Nephron (organoid): ENCODE measurements at regions not wholly inside any gene's neighbourhood (a gene's known extent, or its start where the extent isn't known, plus 50 kb on each side); places are given as distances from the start of the nearest gene placed in this dataset.

Source experiments
- H3K27ac Mint-ChIP-seq, 3 experiments: 2 replicates each; pipeline ENCODE4 v1.8.0; 2020; ENCODE audit warnings: mixed read lengths in 3 of 3, mild to moderate bottlenecking in 2 of 3, moderate library complexity in 1 of 3
- H3K27me3 Mint-ChIP-seq: 2 replicates; pipeline ENCODE4 v1.8.0; 2021; ENCODE audit warnings: low read depth, mild to moderate bottlenecking, moderate library complexity, mixed read lengths
- H3K36me3 Mint-ChIP-seq: 2 replicates; pipeline ENCODE4 v1.8.0; 2020; ENCODE audit warnings: low read depth, mixed read lengths
- H3K4me1 Mint-ChIP-seq: 2 replicates; pipeline ENCODE4 v1.8.0; 2020; ENCODE audit warnings: mixed read lengths
- H3K4me3 Mint-ChIP-seq, 3 experiments: 2 replicates each; pipeline ENCODE4 v1.8.0; 2020; ENCODE audit warnings: mild to moderate bottlenecking in 3 of 3, mixed read lengths in 3 of 3, moderate library complexity in 2 of 3
- H3K9me3 Mint-ChIP-seq: 2 replicates; pipeline ENCODE4 v1.8.0; 2020; ENCODE audit warnings: mixed read lengths
- CTCF ChIP-seq, 3 experiments: fragments of 200-600 bp; sonication (generic); IDR thresholded peaks; one replicate each; pipeline ENCODE4 v1.5.0; 2021; ENCODE audit warnings: antibody characterized with exemption in 3 of 3; ENCODE audit not compliant: unreplicated experiment in 3 of 3

GRCh38 chr3:135889443-135889842 is 76.1 kb upstream of the PPP2R3A start:
- H3K27me3 Mint-ChIP-seq: no peaks in the 10 kb centered on the region
- no peak for TF ChIP-seq CTCF (IDR thresholded peaks at IDR 0.05; ENCODE audit: unreplicated experiment in 3 of 3)
- H3K9me3 Mint-ChIP-seq: no peaks in the 10 kb centered on the region
- no peaks in the 10 kb centered on the region for H3K4me1 Mint-ChIP-seq
- no peak overlapping the region for H3K27ac Mint-ChIP-seq
- no peak overlapping the region for H3K4me3 Mint-ChIP-seq
- H3K36me3 Mint-ChIP-seq: no peaks in the 10 kb centered on the region

GRCh38 chr3:135891121-135891520 is 74.4 kb upstream of the PPP2R3A start:
- Mint-ChIP-seq H3K4me1 (no peaks in the 10 kb centered on the region), H3K27me3 (no peaks in the 10 kb centered on the region), H3K9me3 (no peaks in the 10 kb centered on the region), H3K27ac (no peak overlapping the region), H3K4me3 (no peak overlapping the region), H3K36me3 (no peaks in the 10 kb centered on the region)
- TF ChIP-seq CTCF (IDR thresholded peaks at IDR 0.05; ENCODE audit: unreplicated experiment in 3 of 3): no peak

GRCh38 chr3:135895106-135895733 is 70.3 kb upstream of the PPP2R3A start:
- Mint-ChIP-seq H3K27me3 (peaks cover 4% of the 10 kb centered on the region), H3K36me3 (no peaks in the 10 kb centered on the region), H3K4me3 (no peak overlapping the region), H3K4me1 (no peaks in the 10 kb centered on the region), H3K27ac (no peak overlapping the region), H3K9me3 (no peaks in the 10 kb centered on the region)
- peak; percentile 85 to 92 (median 90) for TF ChIP-seq CTCF (IDR thresholded peaks at IDR 0.05; ENCODE audit: unreplicated experiment in 3 of 3)

- no peaks in the 10 kb centered on the region for H3K9me3 Mint-ChIP-seq
- peaks cover 4% of the 10 kb centered on the region for H3K27me3 Mint-ChIP-seq
- no peaks in the 10 kb centered on the region for H3K36me3 Mint-ChIP-seq
- no peak for TF ChIP-seq CTCF (IDR thresholded peaks at IDR 0.05; ENCODE audit: unreplicated experiment in 3 of 3)
- no peak overlapping the region for H3K27ac Mint-ChIP-seq
- H3K4me3 Mint-ChIP-seq: no peak overlapping the region
- no peaks in the 10 kb centered on the region for H3K4me1 Mint-ChIP-seq
These were observed 69.8 kb upstream of the PPP2R3A start for GRCh38 chr3:135895734-135896121.

GRCh38 chr3:135896613-135897012 is 68.9 kb upstream of the PPP2R3A start:
- no peaks in the 10 kb centered on the region for H3K4me1 Mint-ChIP-seq
- H3K27ac Mint-ChIP-seq: no peak overlapping the region
- peaks cover 4% of the 10 kb centered on the region for H3K27me3 Mint-ChIP-seq
- no peak for TF ChIP-seq CTCF (IDR thresholded peaks at IDR 0.05; ENCODE audit: unreplicated experiment in 3 of 3)
- no peaks in the 10 kb centered on the region for H3K9me3 Mint-ChIP-seq
- no peaks in the 10 kb centered on the region for H3K36me3 Mint-ChIP-seq
- no peak overlapping the region for H3K4me3 Mint-ChIP-seq

GRCh38 chr3:135897715-135898114 is 67.8 kb upstream of the PPP2R3A start:
- H3K27me3 Mint-ChIP-seq: peaks cover 4% of the 10 kb centered on the region
- H3K9me3 Mint-ChIP-seq: no peaks in the 10 kb centered on the region
- H3K4me1 Mint-ChIP-seq: no peaks in the 10 kb centered on the region
- H3K4me3 Mint-ChIP-seq: no peak overlapping the region
- no peak overlapping the region for H3K27ac Mint-ChIP-seq
- H3K36me3 Mint-ChIP-seq: no peaks in the 10 kb centered on the region
- TF ChIP-seq CTCF (IDR thresholded peaks at IDR 0.05; ENCODE audit: unreplicated experiment in 3 of 3): no peak
